Bone marrow (tissue), 2 donors: ENCODE measurements at regions not wholly inside any gene's neighbourhood (a gene's known extent, or its start where the extent isn't known, plus 50 kb on each side); places are given as distances from the start of the nearest gene placed in this dataset.
"Not testable (repeated sequence)": the region's sequence is repeated elsewhere in the genome, so short reads cannot be mapped to it uniquely, and the experiment has no call there.

ENCODE experiments used
- DNase-seq, 2 donors: peaks; one replicate each; lab custom pipeline; 2025; lab: John Stamatoyannopoulos, UW

DNA sequence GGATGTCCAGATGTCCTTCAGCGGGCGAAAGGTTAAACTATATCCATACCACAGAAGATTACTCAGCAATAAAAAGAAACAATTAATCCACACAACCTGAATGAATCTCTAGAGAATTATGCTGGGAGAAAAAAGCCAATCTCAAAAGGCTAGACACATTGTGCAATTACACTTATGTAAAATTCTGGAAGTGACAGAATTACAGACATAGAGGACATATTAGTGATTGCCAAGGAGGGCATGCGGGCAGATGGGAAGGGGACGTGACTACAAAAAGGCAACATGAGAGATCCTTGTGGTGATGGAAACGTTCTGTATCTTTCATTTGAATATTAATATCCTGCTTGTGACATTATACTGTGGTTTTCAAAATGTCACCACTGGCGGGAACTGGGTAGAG is 103.5 kb upstream of the BMAL1 start:
- no peak for DNase-seq

DNA sequence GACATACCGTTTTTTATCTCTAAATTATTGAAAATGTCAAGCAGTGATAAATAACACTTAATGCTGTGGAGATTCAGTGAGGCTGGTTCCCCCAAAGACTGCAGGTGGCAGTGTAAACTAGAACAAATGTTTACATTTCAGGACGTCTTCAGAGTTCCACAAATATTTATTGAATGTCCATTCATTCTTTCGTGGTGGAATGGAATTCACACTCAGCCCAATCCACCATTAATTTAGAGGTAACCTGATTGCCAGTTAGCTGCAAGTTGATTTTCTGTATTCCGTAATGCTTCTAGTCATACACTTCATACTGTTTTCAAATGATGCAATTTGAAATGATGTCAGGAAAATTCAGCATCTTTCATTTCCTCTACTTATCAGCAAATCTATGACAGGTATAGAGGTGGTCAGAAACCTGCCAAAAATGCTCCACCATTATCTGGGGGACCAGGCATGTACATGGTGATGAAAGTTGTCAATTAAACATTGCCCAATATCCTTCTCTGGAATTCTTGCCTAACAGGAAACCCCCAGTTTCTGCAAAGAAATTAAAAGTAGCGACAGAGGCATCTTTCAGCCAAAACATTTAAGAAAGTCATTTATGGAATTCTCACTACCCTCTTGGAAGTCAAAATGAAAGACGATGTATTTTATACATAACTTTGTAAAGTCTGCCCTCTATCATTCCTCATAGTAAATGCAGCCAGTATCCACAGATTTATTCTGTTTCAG is 94.3 kb upstream of the BMAL1 start:
- DNase-seq, result peak in 1 of 2 donors; percentile 2

GRCh38 chr11:13183826-13184196 is 93.8 kb upstream of the BMAL1 start:
- no peak for DNase-seq

GRCh38 chr11:13184295-13184794 is 93.2 kb upstream of the BMAL1 start:
- no peak for DNase-seq

GRCh38 chr11:13188179-13188578 is 89.4 kb upstream of the BMAL1 start:
- no peak for DNase-seq

GRCh38 chr11:13189561-13190426 is 87.8 kb upstream of the BMAL1 start:
- DNase-seq, result no peak

- DNase-seq, result no peak
These were observed 84.0 kb upstream of the BMAL1 start for GRCh38 chr11:13193613-13194012.

DNA sequence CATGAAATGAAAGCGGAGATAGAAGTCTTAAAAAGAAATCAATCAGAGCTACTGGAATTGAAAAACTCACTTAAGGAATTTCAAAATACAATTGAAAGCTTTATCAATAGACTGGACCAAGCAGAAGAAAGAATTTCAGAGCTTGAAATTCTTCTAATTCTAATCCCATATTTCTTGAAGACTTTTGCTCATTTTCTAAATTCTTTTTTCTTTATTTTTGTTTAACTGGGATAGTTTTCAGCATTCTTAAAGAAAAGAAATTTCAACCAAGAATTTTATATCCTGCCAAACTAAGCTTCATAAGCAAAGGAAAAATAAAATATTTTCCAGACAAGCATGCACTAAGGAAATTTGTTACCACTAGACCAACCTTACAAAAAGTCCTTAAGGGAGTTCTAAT is 80.2 kb upstream of the BMAL1 start:
- DNase-seq, result not testable (repeated sequence)

- peak in 1 of 2 donors; percentile 16 for DNase-seq
These were observed 72.1 kb upstream of the BMAL1 start for GRCh38 chr11:13205486-13205885.

GRCh38 chr11:13206086-13206640 is 71.4 kb upstream of the BMAL1 start:
- no peak for DNase-seq

GRCh38 chr11:13207270-13207664 is 70.3 kb upstream of the BMAL1 start:
- DNase-seq, result no peak

DNA sequence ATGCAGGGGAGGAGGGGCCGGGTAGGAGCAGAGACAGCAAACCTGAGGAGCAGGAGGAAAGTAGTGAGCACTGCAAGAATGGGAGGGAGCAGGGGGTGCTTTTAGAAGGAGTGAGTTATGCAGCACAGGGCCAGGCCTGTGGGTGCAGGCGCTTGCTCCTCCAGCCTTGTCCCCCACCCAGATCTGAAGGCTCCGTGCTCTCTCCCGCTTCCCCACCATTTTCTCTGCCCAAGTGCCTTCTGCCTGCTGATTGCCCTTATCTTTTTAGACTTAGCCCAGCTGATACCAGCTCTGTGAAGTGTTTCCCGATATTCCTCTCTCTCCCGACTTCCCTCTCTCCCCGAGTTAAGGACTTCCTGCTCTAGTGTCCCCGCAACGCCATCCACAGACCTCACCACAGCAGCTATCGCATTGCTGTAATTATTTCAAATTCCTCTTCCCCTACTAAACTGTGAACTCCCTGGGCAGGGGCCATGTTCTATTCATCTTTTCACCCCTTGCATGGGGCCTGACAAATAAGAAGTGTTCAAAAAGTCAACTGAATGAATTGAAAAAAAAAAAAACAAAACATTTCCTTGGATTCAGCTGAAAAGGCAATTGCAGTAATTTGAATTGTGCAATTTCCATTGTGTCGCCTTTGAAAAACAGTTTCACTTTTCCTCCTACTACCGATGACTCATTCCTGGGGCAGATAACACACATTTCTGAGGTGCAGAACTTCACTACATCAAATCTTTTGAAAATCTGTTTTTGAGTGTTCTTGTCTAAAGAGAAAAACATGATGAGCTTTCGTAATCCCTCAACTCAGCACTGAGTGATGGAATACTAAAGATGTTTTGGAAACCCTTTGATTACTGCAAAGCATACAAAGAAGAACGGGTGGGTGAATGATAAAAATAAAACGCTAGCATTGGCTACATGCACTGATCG is 69.7 kb upstream of the BMAL1 start:
- peak; percentile 5 to 72 for DNase-seq

GRCh38 chr11:13208921-13209320 is 68.7 kb upstream of the BMAL1 start:
- no peak for DNase-seq

DNA sequence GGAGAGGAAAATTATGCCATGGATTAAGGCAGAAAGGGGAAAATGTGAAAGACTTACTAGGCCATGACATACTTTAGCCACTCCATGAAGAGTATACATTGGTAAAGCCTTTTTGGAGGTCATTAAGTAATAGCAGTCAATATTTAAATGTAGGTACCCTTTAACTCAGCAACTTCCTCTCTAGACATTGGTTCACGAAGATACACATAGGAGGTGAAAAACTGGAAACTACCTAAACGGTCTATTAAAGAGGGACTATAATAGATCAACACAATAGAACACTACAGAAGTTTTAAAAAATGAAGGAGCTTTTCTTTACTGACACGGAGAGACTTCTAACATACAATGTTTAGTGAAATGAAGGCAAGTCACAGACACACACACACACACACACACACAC is 68.2 kb upstream of the BMAL1 start:
- DNase-seq, result no peak

DNA sequence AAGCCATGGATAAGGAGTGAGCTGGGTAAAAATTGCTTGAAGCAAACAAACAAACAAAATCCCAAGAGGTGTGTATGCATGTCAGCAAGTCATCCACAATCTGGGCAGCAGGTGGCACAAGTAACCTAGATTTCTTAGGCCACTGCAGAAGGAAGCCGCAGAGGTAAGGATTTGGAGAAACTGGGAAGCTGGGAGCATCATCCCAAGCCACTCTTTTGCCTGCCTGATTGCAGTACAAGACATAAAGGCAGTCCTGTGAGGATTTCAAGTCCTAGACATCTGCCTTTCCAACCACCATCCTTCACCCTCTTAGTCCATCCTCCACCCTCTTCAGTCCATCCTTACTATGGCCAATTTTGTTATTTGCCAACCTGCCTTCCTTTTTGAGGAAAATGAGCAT is 67.2 kb upstream of the BMAL1 start:
- DNase-seq, result no peak

DNA sequence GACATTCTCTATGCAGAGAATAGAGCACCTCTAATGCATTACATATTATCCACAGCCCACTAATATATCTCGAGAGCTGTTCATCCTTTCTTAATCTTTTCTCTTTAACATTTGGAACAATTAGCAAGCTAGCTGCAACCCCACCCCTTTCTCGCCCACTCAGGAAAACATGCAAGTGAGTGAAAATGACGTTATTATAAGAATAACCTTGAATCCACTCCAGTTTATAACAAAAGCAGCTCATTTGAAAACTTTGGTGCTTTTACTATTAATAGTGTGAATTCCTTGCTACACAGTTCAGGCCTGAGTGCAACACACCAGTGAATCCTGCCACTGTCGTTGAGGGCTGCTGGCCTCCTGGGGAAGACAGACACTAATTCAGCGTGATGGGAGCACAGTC is 63.3 kb upstream of the BMAL1 start:
- no peak for DNase-seq

DNA sequence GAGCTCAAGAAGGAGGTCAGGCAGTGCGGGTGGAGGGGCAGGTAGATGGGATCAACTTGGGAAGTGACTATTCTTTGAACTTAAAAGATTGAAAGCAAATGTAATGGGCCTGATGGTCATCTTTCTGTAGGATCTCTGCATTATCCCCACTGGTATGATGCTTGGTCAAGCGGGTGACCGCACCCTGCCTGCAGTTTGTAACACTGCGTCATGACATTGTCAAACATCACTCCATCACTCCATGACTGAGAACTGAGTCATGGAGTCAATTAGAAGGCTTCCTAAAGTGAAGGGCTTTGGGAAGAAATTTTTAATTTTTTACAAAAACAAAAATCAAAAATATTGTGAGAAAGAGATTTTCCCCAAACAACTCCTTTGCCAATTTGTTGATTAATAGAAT is 62.4 kb upstream of the BMAL1 start:
- no peak for DNase-seq

GRCh38 chr11:13216019-13216710 is 61.4 kb upstream of the BMAL1 start:
- peak in 1 of 2 donors; percentile 22 for DNase-seq

- no peak for DNase-seq
These were observed 60.9 kb upstream of the BMAL1 start for GRCh38 chr11:13216711-13217075.

DNA sequence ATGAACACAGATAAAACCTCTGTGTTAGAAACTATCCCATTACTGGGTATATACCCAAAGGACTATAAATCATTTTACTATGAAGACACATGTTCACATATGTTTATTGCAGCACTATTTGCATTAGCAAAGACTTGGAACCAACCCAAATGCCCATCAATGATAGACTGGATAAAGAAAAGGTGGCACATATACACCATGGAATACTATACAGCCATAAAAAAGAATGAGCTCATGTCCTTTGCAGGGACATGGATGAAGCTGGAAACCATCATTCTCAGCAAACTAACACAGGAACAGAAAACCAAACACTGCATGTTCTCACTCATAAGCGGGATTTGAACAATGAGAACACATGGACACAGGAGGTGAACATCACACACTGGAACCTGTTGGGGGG is 58.9 kb upstream of the BMAL1 start:
- DNase-seq, result not testable (repeated sequence)

- no peak for DNase-seq
These were observed 57.4 kb upstream of the BMAL1 start for GRCh38 chr11:13220148-13220547.
